ENCODE measurements at regions not wholly inside any gene's neighbourhood (a gene's known extent, or its start where the extent isn't known, plus 50 kb on each side); places are given as distances from the start of the nearest gene placed in this dataset.
"Not testable (repeated sequence)": the region's sequence is repeated elsewhere in the genome, so short reads cannot be mapped to it uniquely, and the experiment has no call there.

GRCh38 chrX:912677-913076 lies 282.1 kb downstream of the SHOX start:
- no peak overlapping the region for H3K4me3 ChIP-seq (ENCODE audit: low read depth, low read length, poor library complexity, severe bottlenecking)
- H3K4me1 ChIP-seq (ENCODE audit: insufficient read depth, low read length, poor library complexity, severe bottlenecking): no peaks in the 10 kb centered on the region
- no peak for DNase-seq (ENCODE audit: low spot score)
- intact Hi-C loops (cut with micrococcal nuclease; ENCODE audit: unreplicated experiment): no loop called here
- BruUV-seq (replicated peaks): no TSS peak
- TF ChIP-seq EZH2 (IDR thresholded peaks at IDR 0.05; ENCODE audit: borderline replicate concordance, low read depth, low read length, poor library complexity, severe bottlenecking) (no peak), CTCF (conservative IDR thresholded peaks at IDR 0.05; ENCODE audit: low read depth, low read length) (no peak)
- CTCF ChIA-PET: no interaction called here
- POLR2A ChIA-PET (ENCODE audit: low non-redundant PET): no interaction called here
- no peak overlapping the region for H3K27ac ChIP-seq (ENCODE audit: low read depth, low read length, poor library complexity, severe bottlenecking)
- no peaks in the 10 kb centered on the region for H3K27me3 ChIP-seq (replicated peaks; ENCODE audit: insufficient read depth, low read depth, low read length, poor library complexity)
- H3K36me3 ChIP-seq (ENCODE audit: insufficient read depth, low read length, poor library complexity, severe bottlenecking): no peaks in the 10 kb centered on the region
- H3K9me3 ChIP-seq (ENCODE audit: low read depth, low read length, poor library complexity, severe bottlenecking): peaks cover 5% of the 10 kb centered on the region

- H3K4me3 ChIP-seq (ENCODE audit: low read depth, low read length, poor library complexity, severe bottlenecking); BruUV-seq (replicated peaks); H3K36me3 ChIP-seq (ENCODE audit: insufficient read depth, low read length, poor library complexity, severe bottlenecking); DNase-seq (ENCODE audit: low spot score); intact Hi-C loops (cut with micrococcal nuclease; ENCODE audit: unreplicated experiment); H3K27me3 ChIP-seq (replicated peaks; ENCODE audit: insufficient read depth, low read depth, low read length, poor library complexity); POLR2A ChIA-PET (ENCODE audit: low non-redundant PET); H3K9me3 ChIP-seq (ENCODE audit: low read depth, low read length, poor library complexity, severe bottlenecking); H3K4me1 ChIP-seq (ENCODE audit: insufficient read depth, low read length, poor library complexity, severe bottlenecking); H3K27ac ChIP-seq (ENCODE audit: low read depth, low read length, poor library complexity, severe bottlenecking); CTCF ChIA-PET: not testable (repeated sequence)
Observed at GRCh38 chrX:909068-909467, 278.5 kb downstream of the SHOX start.

GRCh38 chrX:906586-906985 lies 276.0 kb downstream of the SHOX start:
- intact Hi-C loops (cut with micrococcal nuclease; ENCODE audit: unreplicated experiment): no loop called here
- TF ChIP-seq EZH2 (IDR thresholded peaks at IDR 0.05; ENCODE audit: borderline replicate concordance, low read depth, low read length, poor library complexity, severe bottlenecking): no peak
- no peak for TF ChIP-seq CTCF (conservative IDR thresholded peaks at IDR 0.05; ENCODE audit: low read depth, low read length)
- Histone ChIP-seq H3K4me3 (ENCODE audit: low read depth, low read length, poor library complexity, severe bottlenecking) (no peak overlapping the region), H3K9me3 (ENCODE audit: low read depth, low read length, poor library complexity, severe bottlenecking) (peaks cover 10% of the 10 kb centered on the region), H3K27me3 (replicated peaks; ENCODE audit: insufficient read depth, low read depth, low read length, poor library complexity) (no peaks in the 10 kb centered on the region), H3K36me3 (ENCODE audit: insufficient read depth, low read length, poor library complexity, severe bottlenecking) (no peaks in the 10 kb centered on the region), H3K4me1 (ENCODE audit: insufficient read depth, low read length, poor library complexity, severe bottlenecking) (no peaks in the 10 kb centered on the region), H3K27ac (ENCODE audit: low read depth, low read length, poor library complexity, severe bottlenecking) (no peak overlapping the region)
- ChIA-PET POLR2A (ENCODE audit: low non-redundant PET) (no interaction called here), CTCF (no interaction called here)
- DNase-seq (ENCODE audit: low spot score): no peak
- BruUV-seq (replicated peaks): no TSS peak

DNA sequence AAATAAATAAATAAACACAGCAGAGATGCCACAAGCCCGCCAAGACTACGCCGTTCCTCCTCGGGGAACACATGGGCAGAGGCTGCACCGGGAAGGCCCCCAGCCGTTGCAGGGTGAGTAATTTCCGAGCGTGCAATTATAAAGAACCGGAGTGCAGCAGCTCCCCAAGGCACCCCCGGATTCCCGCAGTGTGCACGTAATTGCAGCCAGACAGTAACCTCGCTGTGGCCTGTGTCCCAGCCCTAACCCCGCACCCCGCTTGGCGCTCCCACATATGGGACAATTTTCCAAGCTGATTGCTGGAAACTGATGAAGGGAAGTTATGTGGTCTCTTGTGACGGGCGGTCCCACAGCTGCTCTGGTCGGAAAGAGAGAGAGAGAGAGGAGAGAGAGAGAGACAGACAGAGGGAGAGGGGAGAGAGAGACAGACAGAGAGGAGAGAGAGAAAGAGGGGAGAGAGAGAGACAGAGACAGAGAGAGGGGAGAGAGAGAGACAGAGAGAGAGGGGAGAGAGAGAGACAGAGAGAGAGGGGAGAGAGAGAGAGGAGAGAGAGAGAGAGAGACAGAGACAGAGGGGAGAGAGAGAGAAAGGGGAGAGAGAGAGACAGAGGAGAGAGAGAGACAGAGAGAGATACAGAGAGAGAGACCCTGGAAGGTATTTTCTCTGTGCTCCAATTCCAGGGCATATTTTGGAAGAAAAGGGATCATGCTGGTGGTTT lies 275.4 kb downstream of the SHOX start:
- no TSS peak for BruUV-seq (replicated peaks)
- TF ChIP-seq EZH2 (IDR thresholded peaks at IDR 0.05; ENCODE audit: borderline replicate concordance, low read depth, low read length, poor library complexity, severe bottlenecking) (no peak), CTCF (conservative IDR thresholded peaks at IDR 0.05; ENCODE audit: low read depth, low read length) (no peak)
- DNase-seq (ENCODE audit: low spot score): no peak
- H3K36me3 ChIP-seq (ENCODE audit: insufficient read depth, low read length, poor library complexity, severe bottlenecking): no peaks in the 10 kb centered on the region
- no peaks in the 10 kb centered on the region for H3K4me1 ChIP-seq (ENCODE audit: insufficient read depth, low read length, poor library complexity, severe bottlenecking)
- H3K9me3 ChIP-seq (ENCODE audit: low read depth, low read length, poor library complexity, severe bottlenecking): peaks cover 10% of the 10 kb centered on the region
- intact Hi-C loops (cut with micrococcal nuclease; ENCODE audit: unreplicated experiment): no loop called here
- CTCF ChIA-PET: no interaction called here
- no peak overlapping the region for H3K4me3 ChIP-seq (ENCODE audit: low read depth, low read length, poor library complexity, severe bottlenecking)
- POLR2A ChIA-PET (ENCODE audit: low non-redundant PET): no interaction called here
- no peak overlapping the region for H3K27ac ChIP-seq (ENCODE audit: low read depth, low read length, poor library complexity, severe bottlenecking)
- H3K27me3 ChIP-seq (replicated peaks; ENCODE audit: insufficient read depth, low read depth, low read length, poor library complexity): no peaks in the 10 kb centered on the region

Measured in A673 (cell line).